COLO829 (cell line): ENCODE measurements at regions not wholly inside any gene's neighbourhood (a gene's known extent, or its start where the extent isn't known, plus 50 kb on each side); places are given as distances from the start of the nearest gene placed in this dataset.
"Not testable (repeated sequence)": the region's sequence is repeated elsewhere in the genome, so short reads cannot be mapped to it uniquely, and the experiment has no call there.

Experiments used
- DNase-seq: peaks from one replicate; pipeline ENCODE4 v3.0.0; 2012; ENCODE audit warnings: low spot score

GRCh38 chr7:46625032-46625431 is 704.0 kb upstream of the IGFBP3 start:
- DNase-seq = no peak

- no peak for DNase-seq
Observed at GRCh38 chr7:46622251-46622650, 701.2 kb upstream of the IGFBP3 start.

GRCh38 chr7:46619723-46620310 is 698.7 kb upstream of the IGFBP3 start:
- DNase-seq = no peak

- DNase-seq = no peak
Observed at GRCh38 chr7:46616636-46617035, 695.6 kb upstream of the IGFBP3 start.

GRCh38 chr7:46613551-46613950 is 692.5 kb upstream of the IGFBP3 start:
- DNase-seq = no peak

- DNase-seq = no peak
Observed at GRCh38 chr7:46613116-46613515, 692.0 kb upstream of the IGFBP3 start.

- DNase-seq = no peak
Observed at GRCh38 chr7:46611508-46611907, 690.4 kb upstream of the IGFBP3 start.

GRCh38 chr7:46610746-46611145 is 689.7 kb upstream of the IGFBP3 start:
- no peak for DNase-seq

GRCh38 chr7:46607176-46607575 is 686.1 kb upstream of the IGFBP3 start:
- no peak for DNase-seq

GRCh38 chr7:46606761-46607160 is 685.7 kb upstream of the IGFBP3 start:
- DNase-seq = no peak

- no peak for DNase-seq
Observed at GRCh38 chr7:46604241-46604661, 683.2 kb upstream of the IGFBP3 start.

- DNase-seq = no peak
Observed at GRCh38 chr7:46603780-46604179, 682.7 kb upstream of the IGFBP3 start.

GRCh38 chr7:46603296-46603752 is 682.3 kb upstream of the IGFBP3 start:
- DNase-seq = no peak

- DNase-seq = no peak
Observed at GRCh38 chr7:46600340-46600739, 679.3 kb upstream of the IGFBP3 start.

- DNase-seq = not testable (repeated sequence)
Observed at GRCh38 chr7:46594831-46595230, 673.8 kb upstream of the IGFBP3 start.

GRCh38 chr7:46590918-46591905 is 670.1 kb upstream of the IGFBP3 start:
- DNase-seq = not testable (repeated sequence)

- no peak for DNase-seq
Observed at GRCh38 chr7:46589286-46589685, 668.2 kb upstream of the IGFBP3 start.

- DNase-seq = no peak
Observed at GRCh38 chr7:46586406-46586805, 665.3 kb upstream of the IGFBP3 start.

GRCh38 chr7:46583656-46584055 is 662.6 kb upstream of the IGFBP3 start:
- no peak for DNase-seq

GRCh38 chr7:46581268-46581667 is 660.2 kb upstream of the IGFBP3 start:
- no peak for DNase-seq

GRCh38 chr7:46580766-46581165 is 659.7 kb upstream of the IGFBP3 start:
- no peak for DNase-seq

GRCh38 chr7:46577394-46577793 is 656.3 kb upstream of the IGFBP3 start:
- no peak for DNase-seq

GRCh38 chr7:46576950-46577349 is 655.9 kb upstream of the IGFBP3 start:
- DNase-seq = no peak
